H9 (cell line): ENCODE measurements at regions not wholly inside any gene's neighbourhood (a gene's known extent, or its start where the extent isn't known, plus 50 kb on each side); places are given as distances from the start of the nearest gene placed in this dataset.

Experiments used
- DNase-seq: peaks from one replicate; pipeline ENCODE4 v3.0.0-alpha.2; 2017
- H2AFZ ChIP-seq: one replicate; pipeline ENCODE4 v1.6.1; 2013; ENCODE audit warnings: mild to moderate bottlenecking, low read length, control low read depth, moderate library complexity
- H2AK5ac ChIP-seq: 2 replicates; pipeline ENCODE4 v1.6.1; 2013; ENCODE audit warnings: low read length, control low read depth, mixed read lengths; ENCODE audit not compliant: insufficient read length
- H2BK120ac ChIP-seq: one replicate; pipeline ENCODE4 v1.6.1; 2013; ENCODE audit warnings: low read depth, mild to moderate bottlenecking, low read length, control low read depth, inconsistent platforms; ENCODE audit not compliant: poor library complexity, severe bottlenecking
- H2BK12ac ChIP-seq: 2 replicates; pipeline ENCODE4 v1.6.1; 2013; ENCODE audit warnings: low read length, control low read depth, mixed read lengths, low read depth; ENCODE audit not compliant: insufficient read length
- H2BK15ac ChIP-seq: 2 replicates; pipeline ENCODE4 v1.6.1; 2013; ENCODE audit warnings: low read depth, low read length, control low read depth
- H2BK20ac ChIP-seq: one replicate; pipeline ENCODE4 v1.6.1; 2013; ENCODE audit warnings: low read depth, mild to moderate bottlenecking, low read length, control low read depth, inconsistent platforms; ENCODE audit not compliant: poor library complexity, severe bottlenecking
- H2BK5ac ChIP-seq: 2 replicates; pipeline ENCODE4 v1.6.1; 2013; ENCODE audit warnings: low read length, control low read depth, mixed read lengths; ENCODE audit not compliant: insufficient read length
- H3K14ac ChIP-seq: 2 replicates; pipeline ENCODE4 v1.6.1; 2013; ENCODE audit warnings: low read length, control low read depth; ENCODE audit not compliant: insufficient read depth
- H3K18ac ChIP-seq: 2 replicates; pipeline ENCODE4 v1.6.1; 2013; ENCODE audit warnings: low read depth, mild to moderate bottlenecking, mixed read lengths, low read length, control low read depth; ENCODE audit not compliant: insufficient read length
- H3K23ac ChIP-seq: 2 replicates; pipeline ENCODE4 v1.6.1; 2013; ENCODE audit warnings: low read length, control low read depth, mixed read lengths, low read depth; ENCODE audit not compliant: insufficient read length
- H3K23me2 ChIP-seq: 2 replicates; pipeline ENCODE4 v1.6.1; 2013; ENCODE audit warnings: low read depth, mild to moderate bottlenecking, mixed read lengths, low read length, control low read depth; ENCODE audit not compliant: insufficient read length, poor library complexity, severe bottlenecking
- H3K27ac ChIP-seq: 2 replicates; pipeline ENCODE4 v1.5.1; 2013; ENCODE audit warnings: low read length, control low read depth, mixed read lengths, low read depth; ENCODE audit not compliant: insufficient read length
- H3K27me3 ChIP-seq: 2 replicates; pipeline ENCODE4 v1.6.1; 2013; ENCODE audit warnings: low read length, control low read depth, inconsistent platforms; ENCODE audit not compliant: insufficient read depth
- H3K4ac ChIP-seq: 2 replicates; pipeline ENCODE4 v1.6.1; 2013; ENCODE audit warnings: low read depth, mild to moderate bottlenecking, control low read depth, inconsistent platforms, low read length, moderate library complexity
- H3K4me1 ChIP-seq: 2 replicates; pipeline ENCODE4 v1.6.1; 2013; ENCODE audit warnings: low read length, control low read depth, inconsistent platforms; ENCODE audit not compliant: insufficient read depth
- H3K4me2 ChIP-seq: 2 replicates; pipeline ENCODE4 v1.6.1; 2013; ENCODE audit warnings: low read length, control low read depth, mixed read lengths; ENCODE audit not compliant: insufficient read length, insufficient read depth
- H3K56ac ChIP-seq: 2 replicates; pipeline ENCODE4 v1.6.1; 2013; ENCODE audit warnings: low read depth, mild to moderate bottlenecking, mixed read lengths, low read length, control low read depth; ENCODE audit not compliant: insufficient read length
- H3K79me1 ChIP-seq: 2 replicates; pipeline ENCODE4 v1.6.1; 2013; ENCODE audit warnings: low read depth, mild to moderate bottlenecking, moderate library complexity, low read length, control low read depth, inconsistent platforms; ENCODE audit not compliant: insufficient read depth, poor library complexity, severe bottlenecking
- H3K79me2 ChIP-seq: 2 replicates; pipeline ENCODE4 v1.6.1; 2013; ENCODE audit warnings: low read length, control low read depth, inconsistent platforms; ENCODE audit not compliant: insufficient read depth
- H3K9ac ChIP-seq: 2 replicates; pipeline ENCODE4 v1.6.1; 2013; ENCODE audit warnings: low read length, control low read depth, mixed read lengths; ENCODE audit not compliant: insufficient read length; ENCODE audit errors: extremely low read depth
- H3K9me3 ChIP-seq: one replicate; pipeline ENCODE4 v1.6.1; 2013; ENCODE audit warnings: low read depth, low read length, inconsistent platforms; ENCODE audit not compliant: control insufficient read depth
- H3T11ph ChIP-seq: one replicate; pipeline ENCODE4 v1.6.1; 2013; ENCODE audit warnings: mild to moderate bottlenecking, low read length, control low read depth, inconsistent platforms
- H4K20me1 ChIP-seq: one replicate; pipeline ENCODE4 v1.6.1; 2013; ENCODE audit not compliant: control insufficient read depth, insufficient read length, insufficient read depth
- H4K5ac ChIP-seq: 2 replicates; pipeline ENCODE4 v1.6.1; 2013; ENCODE audit warnings: low read depth, mild to moderate bottlenecking, mixed read lengths, low read length, control low read depth; ENCODE audit not compliant: insufficient read length
- H4K8ac ChIP-seq: replicated peaks from 2 replicates; pipeline ENCODE4 v1.6.1; 2013; ENCODE audit warnings: low read length, control low read depth, mixed read lengths, low read depth; ENCODE audit not compliant: insufficient read length
- H4K91ac ChIP-seq: 2 replicates; pipeline ENCODE4 v1.6.1; 2013; ENCODE audit warnings: low read depth, mild to moderate bottlenecking, moderate library complexity, mixed read lengths, low read length, control low read depth; ENCODE audit not compliant: insufficient read length
- H3K27ac Mint-ChIP-seq, 3 experiments: 2 replicates in 2 of 3; 3 replicates in 1 of 3; pipeline ENCODE4 v1.8.0; 2020 to 2021; ENCODE audit warnings: mixed read lengths in 3 of 3, mild to moderate bottlenecking in 1 of 3, moderate library complexity in 1 of 3
- H3K27me3 Mint-ChIP-seq: 2 replicates; pipeline ENCODE4 v1.8.0; 2021; ENCODE audit warnings: low read depth, mild to moderate bottlenecking, moderate library complexity, mixed read lengths
- H3K36me3 Mint-ChIP-seq, 3 experiments: 2 replicates in 2 of 3; 3 replicates in 1 of 3; pipeline ENCODE4 v1.8.0; 2020 to 2021; ENCODE audit warnings: low read depth in 3 of 3, mixed read lengths in 3 of 3; ENCODE audit not compliant: insufficient read depth in 1 of 3
- H3K4me1 Mint-ChIP-seq, 2 experiments: 2 replicates each; pipeline ENCODE4 v1.8.0; 2020; ENCODE audit warnings: mixed read lengths in 2 of 2
- H3K4me3 Mint-ChIP-seq, 2 experiments: 2 replicates in 1 of 2; 3 replicates in 1 of 2; pipeline ENCODE4 v1.8.0; 2020 to 2021; ENCODE audit warnings: mild to moderate bottlenecking in 2 of 2, mixed read lengths in 2 of 2, moderate library complexity in 1 of 2
- H3K9me3 Mint-ChIP-seq, 2 experiments: 2 replicates in 1 of 2; 3 replicates in 1 of 2; pipeline ENCODE4 v1.8.0; 2020; ENCODE audit warnings: mild to moderate bottlenecking in 2 of 2, mixed read lengths in 2 of 2, moderate library complexity in 1 of 2
- CTCF ChIP-seq: fragments of 200-600 bp; sonication (generic); conservative IDR thresholded peaks from 3 replicates; pipeline ENCODE4 v1.8.0; 2021; ENCODE audit warnings: antibody characterized with exemption, mild to moderate bottlenecking
- WGBS: extraction: QIAGEN DNeasy Blood & Tissue Kit; methylation state at CpG from one replicate; pipeline ENCODE4 v1.1.7; 2013; ENCODE audit warnings: missing lambda C conversion rate, low lambda C conversion rate, mixed read lengths; ENCODE audit not compliant: insufficient read length; ENCODE audit errors: extremely low coverage; 5-methylcytosine and 5-hydroxymethylcytosine counted together

- H3K9ac ChIP-seq, result no peak overlapping the region
- WGBS, result no CpG with 5 or more reads among the region's 4 CpGs
Observed at GRCh38 chr1:208604295-208604694, 360.1 kb upstream of the PLXNA2 start.

More at GRCh38 chr1:208604295-208604694, 360.1 kb upstream of the PLXNA2 start:
- Histone ChIP-seq H3K27me3 (no peaks in the 10 kb centered on the region), H3K18ac (no peak overlapping the region), H2AK5ac (no peak overlapping the region), H3K4me2 (no peak overlapping the region), H3K56ac (no peak overlapping the region), H2BK15ac (no peak overlapping the region), H3K4me1 (peaks cover 9% of the 10 kb centered on the region; the same call in 1 of the 2 replicates), H3K27ac (no peak overlapping the region), H3T11ph (no peak overlapping the region), H3K23me2 (no peaks in the 10 kb centered on the region), H4K91ac (no peak overlapping the region), H3K14ac (no peak overlapping the region), H4K20me1 (no peaks in the 10 kb centered on the region), H2BK20ac (no peak overlapping the region), H3K23ac (no peak overlapping the region), H2BK12ac (no peak overlapping the region), H3K79me1 (no peaks in the 10 kb centered on the region), H4K8ac (no peak overlapping the region), H2BK5ac (no peak overlapping the region), H2BK120ac (no peak overlapping the region), H2AFZ (no peak overlapping the region), H3K79me2 (no peaks in the 10 kb centered on the region), H3K4ac (no peak overlapping the region), H4K5ac (no peak overlapping the region), H3K9me3 (no peaks in the 10 kb centered on the region)
- no peak for TF ChIP-seq CTCF
- H3K27me3 Mint-ChIP-seq, result no peaks in the 10 kb centered on the region
- no peaks in the 10 kb centered on the region for H3K9me3 Mint-ChIP-seq
- DNase-seq, result no peak
- no peak overlapping the region for H3K4me3 Mint-ChIP-seq
- H3K27ac Mint-ChIP-seq, result no peak overlapping the region
- H3K36me3 Mint-ChIP-seq, result no peaks in the 10 kb centered on the region
- peaks cover 33 to 41% of the 10 kb centered on the region in 2 experiments for H3K4me1 Mint-ChIP-seq
